Stimulated activated CD4-positive, alpha-beta T cell treated with anti-CD3 and anti-CD28 coated beads, Interleukin-2, amount 100 ng/mL, for 24 hours (primary cell): ENCODE measurements at regions not wholly inside any gene's neighbourhood (a gene's known extent, or its start where the extent isn't known, plus 50 kb on each side); places are given as distances from the start of the nearest gene placed in this dataset.

ENCODE experiments used
- DNase-seq, 2 donors: peaks; one replicate each; pipeline ENCODE4 v3.0.0-alpha.2; 2020

DNA sequence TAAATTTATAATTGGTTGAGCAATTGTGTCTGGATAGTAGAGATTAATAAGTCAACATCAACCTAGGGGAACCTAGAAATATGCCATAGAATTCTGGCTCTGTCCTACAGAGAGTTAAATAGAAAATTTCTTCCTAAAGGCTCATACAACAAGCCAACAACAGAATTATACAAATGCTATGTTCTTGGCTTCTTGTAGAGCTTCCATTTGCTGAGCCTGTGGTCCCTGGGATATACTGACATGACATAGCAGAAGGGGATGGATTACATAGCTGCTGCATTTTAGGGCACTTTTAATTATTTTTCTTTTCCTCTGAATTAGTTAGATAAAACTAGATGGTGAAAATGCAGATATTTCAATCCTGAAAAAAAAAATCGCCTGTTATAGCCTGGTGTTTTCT is 95.5 kb upstream of the ST6GAL2 start:
- no peak for DNase-seq

DNA sequence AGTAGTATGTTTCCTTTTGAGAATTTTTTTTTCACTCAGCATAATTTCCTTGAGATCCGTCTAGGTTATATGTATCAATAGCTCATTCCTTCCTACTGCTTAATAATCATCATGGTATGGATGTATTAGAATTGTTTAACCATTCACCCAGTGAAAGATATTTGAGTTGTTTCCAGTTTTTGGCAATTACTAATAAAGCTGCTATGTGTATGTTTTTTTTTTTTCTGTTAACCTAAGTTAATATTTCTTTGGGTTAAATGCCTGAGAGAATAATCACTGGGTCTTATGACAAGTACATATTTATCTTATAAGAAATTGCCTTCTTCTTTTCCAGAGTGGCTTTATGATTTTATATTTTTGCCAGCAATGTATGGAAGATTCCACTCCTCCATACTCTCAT is 96.4 kb upstream of the ST6GAL2 start:
- no peak for DNase-seq

DNA sequence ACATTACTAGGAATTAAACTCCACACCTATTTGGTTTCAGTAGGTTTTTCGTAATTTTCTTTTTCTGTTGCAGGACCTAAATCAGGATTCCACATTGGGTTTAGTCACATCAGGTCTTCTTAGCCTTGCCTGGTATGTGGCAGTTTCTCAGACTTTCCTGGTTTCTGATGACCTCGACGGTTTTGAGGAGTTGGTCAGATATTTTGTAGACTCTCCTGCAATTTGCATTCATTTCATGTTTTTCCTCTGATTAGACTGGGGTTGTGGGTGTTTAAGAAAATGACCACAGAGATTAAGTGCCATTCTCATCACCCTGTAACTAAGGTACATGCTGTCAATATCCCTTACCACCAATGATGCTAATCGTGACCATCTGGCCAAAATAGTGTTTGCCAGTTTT is 97.3 kb upstream of the ST6GAL2 start:
- no peak for DNase-seq

DNA sequence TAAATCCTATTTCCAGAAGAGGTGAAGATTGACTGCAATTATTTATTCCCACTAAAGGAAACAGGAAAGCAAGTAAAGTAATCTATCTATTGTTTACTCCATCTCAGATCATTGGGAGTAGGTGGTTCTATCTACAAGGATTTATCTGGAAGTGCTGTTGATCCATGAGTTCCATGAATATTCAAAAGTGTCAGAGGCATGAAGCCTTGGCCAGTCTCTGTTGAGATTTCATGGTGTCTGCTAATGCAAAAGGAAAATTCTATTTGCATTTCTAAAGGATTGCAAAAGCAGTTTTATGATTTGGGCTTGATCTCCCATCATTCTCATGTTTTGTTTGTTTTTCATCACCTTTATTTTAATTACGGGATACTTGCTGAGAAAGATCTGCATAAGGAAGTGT is 102.4 kb upstream of the ST6GAL2 start:
- DNase-seq, result no peak

DNA sequence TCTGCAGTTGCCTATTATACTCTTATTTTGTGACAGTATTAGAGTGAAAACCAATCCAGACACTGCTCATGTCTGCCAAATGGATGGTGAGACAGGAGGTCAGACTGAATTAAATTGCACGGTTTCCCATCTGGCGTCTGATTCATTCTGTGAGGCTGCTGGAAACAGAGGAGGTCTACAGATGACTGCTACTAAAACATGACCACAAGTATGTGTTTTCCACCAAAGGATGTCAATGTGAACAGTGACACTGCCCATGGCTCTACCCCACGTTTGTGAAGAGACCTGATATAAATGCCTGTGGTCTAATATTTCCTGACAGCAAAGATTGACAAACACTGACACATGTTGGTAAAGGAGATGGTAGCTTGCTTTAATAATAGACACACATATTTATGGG is 104.3 kb upstream of the ST6GAL2 start:
- DNase-seq, result no peak

DNA sequence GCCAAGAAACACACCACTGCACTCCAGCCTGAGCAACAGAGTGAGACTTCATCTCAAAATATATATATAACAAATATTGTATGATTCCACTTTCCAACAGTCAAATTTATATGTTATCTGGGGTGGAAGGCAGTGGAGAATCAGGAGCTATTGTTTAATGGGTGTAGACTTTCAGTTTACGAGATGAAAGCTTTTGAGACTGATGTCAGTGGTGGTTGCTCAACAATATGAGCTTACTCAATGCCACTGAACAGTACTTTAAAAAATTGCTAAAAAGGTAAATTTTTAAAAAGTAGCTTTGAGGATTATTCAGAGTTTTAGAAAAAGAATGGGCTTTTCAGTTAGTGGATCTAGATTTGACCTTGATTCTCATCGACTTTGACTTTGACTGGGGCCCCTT is 105.9 kb upstream of the ST6GAL2 start:
- DNase-seq, result no peak

DNA sequence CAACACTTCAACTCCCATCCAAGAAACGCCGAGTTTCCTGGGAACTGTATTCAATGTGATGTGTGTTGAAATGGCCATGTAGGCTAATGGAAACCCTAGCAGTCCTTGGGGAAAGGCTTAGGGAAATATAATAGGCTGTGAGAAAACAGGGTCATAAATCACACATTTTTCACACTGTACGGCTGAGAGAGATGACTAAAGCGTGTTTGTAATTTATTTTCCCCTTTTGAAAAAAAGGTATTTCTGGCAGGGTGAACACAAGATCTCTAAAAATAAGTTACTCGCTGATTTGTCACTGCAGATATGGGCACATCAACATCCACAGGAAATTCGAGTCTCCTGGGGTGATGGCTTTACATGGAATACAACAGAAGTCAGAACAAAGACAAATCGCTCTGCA is 109.6 kb upstream of the ST6GAL2 start:
- DNase-seq, result no peak

DNA sequence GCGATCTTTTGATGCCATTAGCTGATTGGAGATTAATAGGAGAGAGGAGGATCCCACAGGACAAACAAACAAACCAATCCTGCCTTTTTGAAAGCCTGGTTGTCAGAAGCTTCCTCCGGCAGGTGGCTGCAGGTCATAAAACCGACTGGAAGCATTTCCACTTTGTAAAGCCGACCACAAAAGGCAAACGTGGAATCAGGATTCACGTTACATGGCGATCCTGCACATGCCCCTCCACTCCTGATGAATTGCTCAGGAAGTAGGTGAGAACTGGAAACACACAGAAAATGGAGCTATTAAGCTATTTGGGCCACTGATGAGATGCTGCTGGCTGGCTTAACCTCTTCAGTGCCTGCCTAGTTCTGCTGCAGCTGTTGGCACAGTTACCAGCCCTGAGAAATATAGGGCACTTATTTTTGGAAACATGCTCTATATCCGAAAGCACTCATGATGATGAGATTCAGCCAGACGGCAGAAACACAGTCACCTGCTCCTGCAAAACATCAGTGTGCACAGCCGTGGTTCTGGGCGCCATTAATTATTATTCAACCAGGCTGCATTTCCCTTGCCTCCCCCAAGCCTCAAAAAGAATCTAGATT is 110.3 kb upstream of the ST6GAL2 start:
- no peak for DNase-seq

DNA sequence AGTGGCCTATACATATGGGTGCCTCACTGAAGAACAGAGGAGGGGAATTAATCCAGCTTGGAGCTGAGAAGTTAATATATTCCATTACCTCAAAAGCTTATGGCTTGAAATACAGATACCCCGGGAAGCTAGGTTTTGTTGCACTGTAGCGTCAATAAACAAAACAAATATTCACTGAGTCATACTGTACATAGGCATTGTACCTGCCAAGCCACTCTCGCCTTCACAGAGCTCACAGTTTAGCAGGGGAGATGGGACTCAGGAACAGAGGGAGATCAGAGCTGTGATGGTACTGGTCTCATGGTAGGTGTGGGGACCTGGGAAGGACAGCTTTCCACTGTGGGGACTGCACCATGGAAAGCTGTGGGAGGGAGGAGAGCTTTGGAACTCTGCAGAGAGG is 111.2 kb upstream of the ST6GAL2 start:
- no peak for DNase-seq

DNA sequence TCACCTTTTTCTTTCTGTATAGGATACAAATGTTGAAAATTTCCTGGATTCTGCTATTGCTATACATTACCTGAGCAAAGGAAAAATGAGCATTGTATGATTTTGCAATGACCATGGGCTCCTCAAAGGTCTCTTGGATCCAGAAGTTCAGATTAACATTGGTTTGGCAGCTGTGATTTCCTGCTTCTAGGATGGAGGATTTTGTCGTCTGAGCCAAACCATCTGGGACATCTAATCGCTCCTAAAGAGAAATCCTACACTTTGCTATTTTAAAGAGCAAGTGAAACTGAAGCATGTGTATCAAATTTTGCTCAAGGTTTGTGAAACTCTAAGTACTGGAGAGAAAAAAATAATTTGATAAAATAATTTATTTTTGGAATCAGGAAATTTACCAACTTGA is 115.1 kb upstream of the ST6GAL2 start:
- no peak for DNase-seq

DNA sequence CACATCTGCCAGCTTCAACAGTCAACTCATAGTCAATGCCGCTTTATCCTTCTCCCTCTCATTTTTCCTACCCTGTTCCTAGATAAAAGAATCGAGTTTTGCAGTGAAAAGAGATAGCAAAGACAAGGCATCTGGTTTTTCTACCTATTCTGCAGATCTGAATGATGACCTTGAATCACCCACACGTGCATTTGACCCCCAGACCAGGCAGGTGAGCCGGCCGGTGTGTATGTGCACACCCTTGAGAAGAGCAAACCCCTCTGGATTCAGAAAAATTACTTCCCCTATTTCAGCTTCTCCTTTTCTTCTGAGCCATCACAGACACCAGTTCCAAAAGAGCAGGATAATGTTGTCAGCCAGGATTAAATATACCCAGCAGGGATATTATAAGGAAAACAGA is 115.6 kb upstream of the ST6GAL2 start:
- no peak for DNase-seq

DNA sequence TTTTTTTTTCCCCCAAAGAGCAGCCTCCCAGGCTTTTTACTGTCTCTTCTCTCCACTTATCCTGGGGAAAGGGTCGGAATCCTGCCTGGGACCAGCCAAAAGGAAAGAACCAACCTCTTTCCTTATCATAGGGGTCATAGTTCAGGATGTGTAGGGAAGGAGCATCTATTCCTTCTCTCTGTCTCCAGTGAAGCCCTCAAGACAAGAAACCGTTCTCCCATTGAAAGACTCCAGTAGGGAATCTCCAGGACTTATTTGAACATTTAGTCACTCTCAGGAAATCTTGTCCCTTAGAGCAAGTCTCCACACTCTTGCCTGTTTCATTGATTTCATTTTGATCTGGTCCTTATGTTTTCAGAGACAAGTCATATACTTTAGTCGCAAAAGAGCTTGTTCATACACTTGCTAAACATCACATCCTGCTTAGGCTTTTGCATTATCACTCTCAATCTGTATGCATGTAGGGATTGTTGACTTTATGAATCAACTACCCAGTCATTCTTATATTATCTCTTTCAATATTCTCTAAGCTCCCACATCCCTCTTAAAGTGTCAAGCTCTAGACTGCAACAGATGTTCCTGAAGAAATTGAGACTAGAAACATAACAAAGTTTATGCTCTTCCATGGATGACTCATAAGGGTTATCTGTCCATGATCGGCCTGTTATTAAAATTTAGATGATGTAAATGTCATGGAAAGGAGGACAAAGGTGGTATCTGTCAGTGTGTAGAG is 116.2 kb upstream of the ST6GAL2 start:
- DNase-seq, result no peak

DNA sequence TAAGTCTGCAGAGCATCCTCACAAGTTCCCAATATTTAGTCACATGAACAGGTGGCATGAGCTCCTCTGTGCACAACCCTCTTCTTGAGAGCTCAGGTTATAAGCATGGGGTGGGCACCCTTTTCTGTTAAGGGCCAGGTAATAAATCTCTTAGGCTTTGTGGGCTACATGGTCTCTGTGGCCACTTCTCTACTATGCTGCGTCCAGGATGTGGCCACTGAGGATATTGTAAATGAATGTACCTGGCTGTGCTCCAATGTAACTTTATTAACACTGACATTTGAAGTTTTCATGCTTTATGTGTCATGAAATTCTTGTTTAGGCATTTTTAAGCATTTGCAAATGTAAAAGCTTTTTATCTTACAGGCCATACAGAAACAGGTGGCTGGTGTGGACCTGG is 116.8 kb upstream of the ST6GAL2 start:
- DNase-seq, result no peak

DNA sequence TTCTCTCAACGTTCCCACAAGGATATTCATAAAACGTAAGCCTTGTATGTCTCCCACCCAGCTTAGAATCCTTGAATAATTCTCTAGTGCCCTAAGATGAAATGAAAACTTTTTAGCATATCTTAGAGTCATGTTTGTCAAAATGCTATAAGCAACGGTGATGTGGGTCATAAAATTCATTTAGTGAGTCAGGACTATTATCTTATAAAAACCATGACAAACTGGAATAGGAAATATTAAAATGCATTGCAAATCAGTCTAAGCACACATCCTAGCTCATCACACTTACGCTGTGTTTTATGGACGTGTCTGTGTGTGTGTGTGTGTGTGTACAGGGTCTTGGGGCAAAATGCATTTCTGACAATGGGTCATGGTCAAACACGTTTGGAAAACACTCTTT is 119.9 kb upstream of the ST6GAL2 start:
- DNase-seq, result no peak

DNA sequence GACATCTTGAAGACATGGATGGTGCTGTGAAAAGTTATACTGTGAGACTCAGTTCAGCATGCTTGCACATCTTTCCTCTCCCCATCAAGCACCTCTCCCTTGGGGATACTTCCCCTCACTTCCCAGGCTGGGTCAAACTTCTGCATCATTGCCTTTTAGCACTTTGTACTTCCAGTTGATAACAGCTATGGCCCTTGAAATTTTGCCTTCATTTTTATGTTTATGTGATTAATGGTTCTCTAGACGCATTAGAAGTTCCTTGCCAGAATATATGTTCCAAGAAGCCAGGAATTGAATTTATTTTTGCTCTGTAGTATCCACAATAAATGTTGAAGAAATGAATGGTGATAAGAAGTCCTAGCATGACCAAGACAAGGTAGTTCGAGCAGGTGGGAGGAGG is 120.9 kb upstream of the ST6GAL2 start:
- no peak for DNase-seq

DNA sequence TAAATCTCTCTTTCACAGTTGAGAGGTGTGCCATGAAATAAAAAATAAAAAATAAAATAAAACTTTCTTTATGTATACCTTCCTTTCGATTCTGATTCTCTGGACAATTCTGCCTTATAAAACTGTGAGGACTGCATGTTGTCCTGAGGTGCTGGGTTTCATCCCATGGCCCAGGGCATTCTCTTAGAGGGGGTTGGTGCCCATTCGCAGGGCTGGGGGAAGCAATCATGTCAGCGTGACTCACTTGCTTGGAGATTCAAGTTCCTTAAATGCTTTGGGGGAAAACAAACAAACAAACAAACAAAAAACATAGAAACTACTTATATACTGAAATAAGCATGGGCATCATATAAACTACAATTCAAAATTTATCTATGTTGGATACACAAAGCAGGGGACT is 122.0 kb upstream of the ST6GAL2 start:
- no peak for DNase-seq

DNA sequence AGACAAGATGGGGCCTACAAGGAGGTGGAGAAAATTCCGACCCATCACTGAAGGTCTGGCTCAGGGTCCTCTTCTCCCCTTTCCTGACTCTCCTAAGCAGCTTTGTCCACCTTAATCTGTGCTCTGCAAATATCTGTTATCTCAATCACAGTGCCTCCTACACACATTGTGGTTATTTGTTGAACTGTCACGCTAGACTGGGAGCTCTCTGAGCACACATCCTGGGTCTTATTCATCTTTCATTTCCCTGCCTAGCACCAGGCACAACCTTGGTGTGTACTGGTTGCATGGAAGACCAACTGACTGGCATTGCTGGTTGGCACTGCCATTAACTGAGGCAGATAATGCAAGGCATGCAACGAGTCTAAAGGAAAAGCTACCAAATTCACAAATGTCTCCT is 122.9 kb upstream of the ST6GAL2 start:
- no peak for DNase-seq

DNA sequence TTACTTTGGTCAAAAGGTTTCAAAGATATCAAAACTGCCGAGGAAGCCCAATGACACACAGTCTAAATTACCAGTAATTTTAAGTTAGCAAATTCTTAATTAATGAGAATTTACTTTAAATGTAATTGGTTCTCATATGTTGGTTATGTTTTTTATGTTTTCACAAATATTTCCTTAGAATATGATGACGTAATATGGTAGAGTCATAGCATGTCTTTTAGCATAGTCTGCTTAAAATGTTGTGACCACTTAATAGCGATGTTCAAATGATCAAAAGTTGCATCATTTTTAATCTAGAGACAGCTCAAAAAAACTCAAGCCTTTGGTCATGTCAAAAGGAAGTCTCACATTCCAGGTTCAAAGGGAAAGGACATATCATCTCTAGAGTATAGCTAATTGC is 123.3 kb upstream of the ST6GAL2 start:
- DNase-seq, result no peak

DNA sequence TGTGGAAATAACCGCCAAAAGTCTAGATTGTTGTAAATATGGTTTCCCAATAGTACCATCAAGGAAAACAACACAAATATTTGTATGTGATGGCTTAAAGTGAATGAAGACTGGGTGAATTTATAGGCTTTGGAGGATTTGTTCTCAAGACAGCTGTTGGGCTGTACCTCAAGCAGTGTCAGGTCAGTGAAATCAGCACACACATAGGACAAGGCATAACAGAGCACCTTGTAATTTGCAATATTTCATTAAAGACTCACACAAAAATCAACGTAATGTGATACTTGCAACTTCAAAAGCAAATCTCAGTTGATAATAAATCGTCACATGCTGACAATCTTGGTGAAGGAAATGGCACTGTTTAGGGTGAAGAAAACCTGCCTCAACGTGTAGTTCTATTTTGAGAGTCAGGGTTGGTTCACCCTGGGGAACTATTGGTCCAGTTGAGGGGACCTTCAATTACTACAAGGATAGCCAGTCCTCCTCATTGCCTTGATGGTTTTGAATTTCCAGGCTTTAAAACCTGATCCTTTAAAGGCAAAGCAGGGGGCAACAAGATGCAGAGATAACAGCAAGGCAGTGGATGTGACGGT is 126.8 kb upstream of the ST6GAL2 start:
- DNase-seq, result no peak

DNA sequence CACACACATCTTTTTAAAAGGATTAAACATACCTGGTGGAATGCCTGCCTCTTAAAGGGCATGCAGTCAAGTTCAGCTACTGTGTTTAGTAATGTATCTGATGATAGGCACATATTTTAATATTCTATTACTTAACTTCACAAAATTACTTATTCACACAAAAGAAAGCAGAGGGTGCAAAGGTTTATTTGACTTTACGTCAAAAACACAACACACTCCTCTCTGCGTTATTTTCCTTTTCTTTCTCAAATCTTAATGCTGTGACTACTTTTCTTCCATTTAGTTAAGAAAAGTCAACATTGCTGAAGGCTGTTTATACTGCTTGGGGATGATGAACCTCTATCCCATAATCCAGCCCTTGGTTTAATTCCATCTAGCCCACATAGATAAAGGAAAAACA is 127.9 kb upstream of the ST6GAL2 start:
- DNase-seq, result no peak

DNA sequence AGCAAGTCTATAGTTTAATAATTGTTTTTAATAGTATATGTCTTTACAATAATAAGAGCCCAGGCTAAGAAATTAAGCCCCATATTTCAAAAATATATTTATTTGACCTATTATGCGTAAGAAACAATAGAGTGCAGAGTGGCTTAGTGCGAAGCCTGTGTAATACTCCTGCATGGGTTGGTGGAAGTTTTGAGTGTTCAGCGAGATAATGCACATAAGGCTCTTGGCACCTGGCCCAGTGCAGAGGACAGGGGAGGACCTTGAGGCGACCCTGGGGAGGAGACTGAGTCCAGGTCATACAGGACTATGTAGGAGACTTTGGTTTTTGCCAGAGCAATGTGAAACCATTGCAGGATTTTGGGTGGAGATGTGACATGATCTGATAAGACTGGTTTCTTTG is 132.4 kb upstream of the ST6GAL2 start:
- no peak for DNase-seq

DNA sequence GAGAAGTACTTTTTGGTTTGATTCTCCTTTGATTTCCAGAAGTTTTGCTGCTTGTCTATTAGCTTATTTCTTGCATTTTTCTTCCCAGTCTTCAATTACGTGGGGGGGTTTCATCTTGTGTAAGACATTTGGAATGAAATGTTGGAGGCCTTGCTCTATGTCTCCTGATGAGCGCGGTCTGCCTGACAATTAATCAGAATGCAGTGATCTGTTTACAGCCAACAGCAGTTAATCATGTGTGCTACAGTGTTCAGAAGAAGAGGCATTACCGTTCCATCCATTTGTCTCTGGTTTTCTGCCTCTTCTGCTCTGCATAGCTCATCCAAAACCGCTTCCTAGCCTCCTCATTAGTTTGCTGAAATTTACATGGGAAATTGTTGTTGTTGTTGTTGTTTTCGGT is 134.4 kb upstream of the ST6GAL2 start:
- DNase-seq, result no peak

DNA sequence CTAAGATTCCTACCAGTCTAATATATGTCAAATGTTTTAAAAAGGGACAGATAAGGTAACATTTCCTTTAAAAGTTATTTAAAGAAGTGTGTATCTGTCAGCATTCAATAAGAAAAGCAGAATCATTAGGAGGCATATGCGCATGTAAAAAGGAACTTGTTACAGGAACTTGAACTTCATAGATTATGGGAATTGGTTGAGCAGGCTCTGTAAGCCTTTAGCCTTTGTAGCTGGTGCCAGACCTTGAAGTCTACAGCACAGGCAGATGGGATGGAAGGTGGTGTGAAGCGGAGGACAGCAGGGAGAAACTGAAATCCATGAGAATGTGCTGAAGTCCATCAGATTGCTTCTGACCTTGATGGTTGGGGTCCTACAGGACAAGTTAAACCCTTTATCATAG is 138.3 kb upstream of the ST6GAL2 start:
- no peak for DNase-seq

DNA sequence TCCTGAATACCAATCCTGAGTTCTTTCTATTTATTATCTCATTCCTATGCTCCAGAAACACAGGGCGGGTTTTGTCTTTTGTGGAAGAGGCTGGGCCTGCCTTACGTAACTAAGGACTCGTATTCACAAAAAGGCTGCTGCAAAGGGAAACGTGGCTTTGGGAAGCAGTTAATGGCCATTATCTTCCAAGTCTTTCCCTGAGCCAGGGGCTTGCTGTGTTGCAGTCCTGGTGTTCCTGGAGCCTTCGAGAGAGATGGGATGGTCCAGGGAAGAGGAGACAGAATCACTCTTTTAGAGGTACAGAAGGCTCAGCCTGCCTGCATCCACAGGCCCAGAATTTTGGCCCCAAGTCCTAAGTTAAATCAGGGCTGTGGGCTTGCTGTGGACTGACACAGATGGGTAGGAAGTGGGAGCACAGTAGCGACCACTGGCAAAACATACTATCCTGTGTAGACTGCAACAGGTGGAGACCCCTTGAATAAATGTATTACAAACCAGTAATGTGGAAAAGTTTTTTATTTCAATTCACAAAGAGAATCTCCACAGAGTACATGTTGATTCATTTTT is 139.4 kb upstream of the ST6GAL2 start:
- DNase-seq, result no peak
